Activated CD4-positive, alpha-beta T cell treated with anti-CD3 and anti-CD28 coated beads, Interleukin-2, amount 50 U/mL, for 1 hour (primary cell): ENCODE measurements at regions not wholly inside any gene's neighbourhood (a gene's known extent, or its start where the extent isn't known, plus 50 kb on each side); places are given as distances from the start of the nearest gene placed in this dataset.
"Not testable (repeated sequence)": the region's sequence is repeated elsewhere in the genome, so short reads cannot be mapped to it uniquely, and the experiment has no call there.

Source experiments
- DNase-seq: peaks from one replicate; pipeline ENCODE4 v3.0.0-alpha.2; 2020

GRCh38 chr22:15772337-15772736, 82.5 kb downstream of the POTEH start:
- DNase-seq: not testable (repeated sequence)

DNA sequence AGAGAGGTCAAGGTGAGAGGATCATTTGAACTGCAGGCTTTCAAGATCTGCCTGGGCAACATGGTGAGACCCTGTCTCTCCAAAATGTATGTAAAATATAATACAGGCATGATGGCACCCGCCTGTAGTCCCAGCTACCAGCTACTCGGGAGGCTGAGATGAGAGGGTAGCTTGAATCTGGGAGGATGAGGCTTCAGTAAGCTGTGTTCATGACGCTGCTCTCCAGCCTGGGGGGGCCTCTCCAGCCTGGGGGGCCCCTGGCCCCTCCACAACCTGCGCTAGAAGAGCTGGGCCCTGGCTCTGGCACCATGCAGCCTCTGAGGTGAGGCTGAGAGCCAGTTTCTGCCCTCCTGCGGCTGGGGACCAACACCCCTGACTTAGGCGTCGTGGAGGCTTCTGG, 85.3 kb downstream of the POTEH start:
- not testable (repeated sequence) for DNase-seq

DNA sequence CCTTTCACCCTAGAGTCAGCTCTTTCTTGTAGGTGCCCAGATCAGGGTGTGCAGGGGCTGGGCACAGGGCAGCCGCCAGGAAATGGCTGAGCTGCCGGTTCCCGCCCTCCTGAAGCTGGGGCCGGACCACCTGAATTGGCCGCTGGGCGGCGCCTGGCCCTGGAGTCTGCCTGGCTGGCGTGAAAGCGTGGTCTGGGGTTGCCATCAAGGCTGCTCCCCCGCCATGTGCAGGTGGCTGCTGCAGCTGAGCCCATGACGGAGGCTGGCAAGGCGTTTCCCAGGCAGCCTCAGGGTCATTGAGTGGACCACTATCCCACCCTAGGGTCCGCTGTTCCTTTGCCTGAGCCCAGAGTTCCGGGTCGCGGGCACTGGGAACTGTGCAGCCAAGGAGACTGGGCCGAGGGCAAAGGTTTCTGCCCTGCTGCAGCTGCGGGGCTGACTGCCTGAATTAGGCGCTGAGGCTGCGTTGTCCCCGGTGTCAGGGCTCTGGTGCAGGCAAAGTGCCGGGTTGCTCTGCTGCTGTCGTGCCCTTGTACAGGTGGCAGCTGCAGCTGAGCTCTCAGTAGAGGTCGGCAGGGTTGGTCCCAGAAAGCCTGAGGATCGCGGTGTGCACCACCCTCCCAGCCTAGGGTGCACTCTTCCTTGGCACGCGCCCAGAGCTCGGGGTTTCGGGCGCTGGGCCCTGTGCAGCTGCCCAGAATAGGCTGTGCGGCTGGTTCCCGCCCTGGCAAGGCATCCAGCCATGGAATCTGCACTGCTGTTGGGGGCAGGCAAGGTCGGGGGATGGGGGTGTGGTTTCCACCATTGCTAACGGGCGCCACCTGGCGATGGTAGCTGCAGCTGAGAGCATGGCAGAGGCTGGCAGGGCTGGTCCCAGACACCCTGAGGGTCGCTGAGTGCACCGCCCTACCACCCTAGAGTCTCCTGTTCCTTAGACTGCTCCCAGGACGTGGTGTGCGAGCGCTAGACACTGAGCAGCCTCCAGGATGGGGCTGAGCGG, 86.1 kb downstream of the POTEH start:
- not testable (repeated sequence) for DNase-seq

- DNase-seq: not testable (repeated sequence)
Observed at GRCh38 chr22:15776727-15777126, 86.9 kb downstream of the POTEH start.

- DNase-seq: not testable (repeated sequence)
Observed at GRCh38 chr22:15777150-15777549, 87.3 kb downstream of the POTEH start.

- DNase-seq: not testable (repeated sequence)
Observed at GRCh38 chr22:15777557-15777956, 87.7 kb downstream of the POTEH start.

- not testable (repeated sequence) for DNase-seq
Observed at GRCh38 chr22:15778366-15778765, 88.5 kb downstream of the POTEH start.

DNA sequence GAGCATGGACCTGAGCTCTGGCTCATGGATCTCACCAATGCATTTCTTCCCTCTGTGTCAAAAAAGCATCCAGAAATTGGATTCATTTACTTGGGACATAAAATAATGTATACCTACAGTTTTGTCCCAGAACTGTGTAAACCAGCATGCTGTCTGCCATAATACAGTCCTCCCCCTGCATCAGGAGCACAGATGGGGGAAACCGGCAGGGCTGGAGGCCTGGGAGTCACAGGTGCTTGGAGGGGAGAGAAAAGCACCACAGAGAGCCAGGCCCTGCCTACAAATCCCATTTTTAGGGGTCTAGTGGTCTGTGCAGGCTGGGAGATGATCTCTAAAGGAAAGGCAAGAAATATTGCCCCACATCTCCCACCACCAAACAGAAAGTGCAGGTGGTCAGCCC, 91.8 kb downstream of the POTEH start:
- not testable (repeated sequence) for DNase-seq

DNA sequence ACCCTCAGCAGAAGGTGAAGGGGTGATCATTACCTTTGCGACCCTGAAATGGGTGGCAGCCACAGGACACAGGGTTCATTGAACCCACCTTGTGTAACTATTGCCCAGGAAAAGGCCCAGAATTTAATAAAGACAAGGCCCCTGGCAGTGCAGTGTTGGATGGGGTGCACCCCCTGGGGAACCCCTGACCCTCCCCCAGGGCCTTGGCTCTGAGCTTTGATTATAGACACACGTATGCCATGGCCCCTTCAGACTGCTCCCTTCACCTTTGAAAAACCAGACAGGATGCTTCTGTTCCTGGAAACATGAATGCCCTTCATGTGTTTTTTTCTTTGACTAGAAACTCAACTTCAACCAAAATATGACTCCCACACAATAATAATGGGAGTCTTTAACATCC, 93.1 kb downstream of the POTEH start:
- not testable (repeated sequence) for DNase-seq

GRCh38 chr22:15784383-15785085, 94.7 kb downstream of the POTEH start:
- DNase-seq: not testable (repeated sequence)

DNA sequence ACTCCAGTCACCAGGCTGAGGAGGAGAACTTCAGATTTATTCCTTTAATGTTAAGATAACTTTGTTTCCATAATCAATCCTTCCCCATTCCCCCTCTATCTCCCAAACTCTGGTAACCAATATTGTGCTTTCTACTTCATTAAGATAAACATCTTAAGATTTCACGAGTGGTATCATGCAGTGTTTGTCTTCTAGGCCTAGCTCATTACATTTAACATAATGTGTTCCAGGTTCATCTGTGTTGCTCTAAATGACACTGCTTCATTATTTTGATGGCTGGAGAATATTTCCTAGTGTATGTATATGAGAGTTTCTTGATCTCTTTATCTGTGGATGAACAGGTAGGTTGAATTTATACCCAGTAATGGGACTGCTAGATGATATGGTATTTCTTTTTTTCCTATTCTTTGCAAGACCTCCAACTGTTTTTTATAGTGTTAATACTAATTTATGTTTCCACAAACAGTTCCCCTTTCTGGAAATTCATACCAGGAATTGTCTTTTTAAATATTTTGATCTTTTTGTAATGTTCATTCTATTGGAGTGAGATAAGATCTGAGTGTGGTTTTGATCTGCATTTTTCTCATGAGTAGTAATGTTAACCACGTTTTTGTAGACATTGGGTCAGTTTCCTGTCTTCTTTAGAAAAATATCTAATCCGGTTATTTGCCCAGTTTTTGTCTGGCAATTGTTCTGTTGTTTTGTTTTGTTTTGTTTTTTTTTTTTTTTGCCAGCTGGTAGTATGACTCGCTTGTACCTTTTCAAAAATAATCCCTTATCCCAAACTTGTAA, 97.3 kb downstream of the POTEH start:
- not testable (repeated sequence) for DNase-seq

- DNase-seq: not testable (repeated sequence)
Observed at GRCh38 chr22:15791557-15791956, 101.7 kb downstream of the POTEH start.

GRCh38 chr22:15799935-15800334, 110.1 kb downstream of the POTEH start:
- DNase-seq: not testable (repeated sequence)

DNA sequence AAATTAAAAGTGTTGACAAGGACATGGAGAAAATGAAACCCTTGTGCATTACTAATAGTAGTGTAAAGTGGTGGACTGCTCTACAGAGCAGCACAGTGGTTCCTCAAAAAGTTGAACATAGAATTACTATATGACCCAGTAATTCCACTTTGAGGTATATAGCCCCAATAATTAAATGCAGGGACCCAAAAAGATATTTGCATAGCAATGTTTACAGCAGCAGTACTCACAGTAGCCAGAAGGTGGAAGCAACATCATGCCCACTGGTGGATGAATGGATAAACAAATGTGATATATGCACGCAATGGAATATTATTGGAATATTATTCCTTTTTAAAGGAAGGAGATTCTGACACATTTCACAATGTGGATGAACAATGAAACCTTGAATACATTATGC, 121.3 kb downstream of the POTEH start:
- not testable (repeated sequence) for DNase-seq

DNA sequence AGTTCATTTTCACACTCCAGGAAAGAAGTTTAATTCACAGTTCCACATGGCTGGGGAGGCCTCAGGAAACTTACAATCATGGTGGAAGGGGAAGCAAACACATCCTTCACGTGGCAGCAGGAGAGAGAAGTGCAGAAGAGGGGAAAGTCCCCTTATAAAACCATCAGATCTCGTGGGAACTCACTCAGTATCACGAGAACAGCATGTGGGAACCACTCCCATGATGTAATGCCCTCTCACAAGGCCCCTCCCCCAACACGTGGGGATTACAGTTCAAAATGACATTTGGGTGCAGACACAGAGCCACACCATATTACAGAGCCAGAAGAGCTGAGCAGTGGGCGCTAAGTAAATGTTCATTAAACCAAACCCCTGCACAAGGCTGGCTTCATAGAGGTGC, 126.0 kb downstream of the POTEH start:
- DNase-seq: not testable (repeated sequence)

DNA sequence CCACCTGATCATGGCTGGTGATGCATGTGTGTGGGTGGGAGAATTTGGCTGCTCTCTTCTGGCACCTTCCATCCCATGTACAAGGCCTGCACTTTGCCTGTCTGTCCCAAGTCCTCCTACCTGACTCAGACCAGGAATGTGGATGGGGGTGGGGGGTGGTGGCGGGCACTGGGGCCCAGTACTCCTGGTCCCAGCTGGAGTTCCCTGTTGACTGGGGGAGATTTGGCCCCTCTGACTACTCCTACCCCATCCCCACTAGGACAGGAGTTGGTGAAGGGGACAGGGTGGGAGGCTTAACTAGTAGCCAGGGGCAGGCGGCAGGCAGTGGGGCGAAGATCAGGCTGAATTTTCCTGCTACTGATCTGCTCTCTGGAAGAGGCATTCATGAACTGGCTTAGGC, 126.6 kb downstream of the POTEH start:
- DNase-seq: not testable (repeated sequence)

DNA sequence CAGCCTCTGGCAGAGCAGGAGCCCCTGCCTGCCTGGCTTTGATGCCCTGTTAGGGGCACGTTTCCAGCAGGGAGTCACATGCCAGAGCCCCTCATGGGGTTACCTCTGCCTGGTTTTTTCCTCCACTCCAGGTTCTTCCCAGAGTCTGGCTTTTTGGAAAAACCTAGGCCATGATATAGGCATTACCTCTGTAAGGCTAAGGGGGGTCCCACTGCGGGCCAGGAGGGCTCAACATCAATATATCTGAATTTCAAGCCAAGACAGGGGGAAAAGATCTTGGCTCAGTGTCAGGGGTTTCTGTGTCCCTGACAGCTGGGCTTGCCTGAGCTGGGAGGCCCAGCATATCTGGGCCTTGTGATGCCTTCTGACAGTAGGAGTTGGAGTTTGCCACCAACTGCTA, 127.4 kb downstream of the POTEH start:
- DNase-seq: not testable (repeated sequence)

GRCh38 chr22:15819886-15820285, 130.1 kb downstream of the POTEH start:
- DNase-seq: not testable (repeated sequence)

GRCh38 chr22:15821088-15821487, 131.3 kb downstream of the POTEH start:
- not testable (repeated sequence) for DNase-seq

- DNase-seq: not testable (repeated sequence)
Observed at GRCh38 chr22:15822001-15822400, 132.2 kb downstream of the POTEH start.

DNA sequence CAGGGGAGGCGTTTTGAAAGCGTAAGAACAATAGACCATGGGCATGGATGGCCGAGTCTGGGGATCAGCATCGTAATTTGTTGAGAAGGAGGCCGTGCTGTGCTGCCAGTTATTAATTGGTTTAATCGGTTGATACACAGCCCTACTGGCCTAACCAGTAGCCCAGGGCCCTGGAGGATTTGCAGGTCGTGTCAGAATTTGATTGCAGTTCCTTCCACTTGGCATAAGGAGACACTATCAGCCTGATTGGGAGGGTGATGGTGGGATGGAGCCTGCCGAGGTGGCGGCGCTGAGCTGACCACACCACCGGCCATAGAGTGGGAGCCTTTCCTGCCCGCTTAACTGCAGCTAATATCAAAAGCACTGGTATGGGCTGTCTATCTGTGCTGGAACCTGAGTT, 133.4 kb downstream of the POTEH start:
- DNase-seq: not testable (repeated sequence)

DNA sequence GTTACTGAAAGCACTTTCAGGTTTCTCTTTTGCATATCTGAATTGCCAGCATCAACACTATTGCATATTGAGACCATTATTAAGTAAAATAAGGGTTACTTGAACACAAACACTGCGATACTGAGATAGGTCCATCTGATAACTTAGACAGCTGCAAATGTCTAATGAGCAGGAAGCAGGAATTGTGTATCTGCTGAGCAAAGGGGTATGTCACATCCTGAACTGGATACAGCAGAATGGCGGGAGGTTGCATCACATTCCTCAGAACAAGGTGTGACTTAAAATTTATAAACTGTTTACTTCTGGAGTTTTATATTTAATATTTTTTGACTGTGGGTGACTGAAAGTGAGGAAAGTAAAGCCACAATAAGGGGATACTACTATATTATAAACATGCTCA, 142.4 kb downstream of the POTEH start:
- DNase-seq: not testable (repeated sequence)

DNA sequence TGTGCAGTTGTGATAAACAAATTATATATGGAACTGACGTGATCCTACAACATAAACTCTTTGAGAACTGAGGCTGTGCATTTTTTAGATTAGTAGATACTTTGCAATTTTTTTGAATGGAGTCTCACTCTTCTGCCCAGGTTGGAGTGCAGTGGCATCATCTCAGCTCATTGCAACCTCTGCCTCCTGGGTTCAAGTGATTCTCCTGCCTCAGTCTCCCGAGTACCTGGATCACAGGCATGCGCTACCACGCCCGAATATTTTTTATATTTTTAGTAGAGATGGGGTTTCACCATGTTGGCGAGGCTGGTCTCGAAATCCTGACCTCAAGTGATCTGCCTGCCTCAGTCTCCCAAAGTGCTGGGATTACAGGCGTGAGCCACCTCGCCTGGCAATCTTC, 145.9 kb downstream of the POTEH start:
- not testable (repeated sequence) for DNase-seq
